WERI-Rb-1 (cell line): ENCODE measurements at regions not wholly inside any gene's neighbourhood (a gene's known extent, or its start where the extent isn't known, plus 50 kb on each side); places are given as distances from the start of the nearest gene placed in this dataset.

Experiments
- DNase-seq: peaks from one replicate; pipeline ENCODE4 v3.0.0-alpha.2; 2020
- H3K27ac ChIP-seq: fragments of 250-450 bp; sonication (Bioruptor Pico); 2 replicates; pipeline ENCODE4 v1.5.1; 2020; ENCODE audit warnings: mild to moderate bottlenecking, moderate library complexity
- H3K27me3 ChIP-seq: fragments of 250-450 bp; sonication (Bioruptor Pico); 2 replicates; pipeline ENCODE4 v1.5.1; 2021; ENCODE audit warnings: mild to moderate bottlenecking, low read depth, moderate library complexity; ENCODE audit not compliant: insufficient read depth, severe bottlenecking
- H3K36me3 ChIP-seq: fragments of 250-450 bp; sonication (Bioruptor Pico); 2 replicates; pipeline ENCODE4 v1.5.1; 2020; ENCODE audit warnings: mild to moderate bottlenecking, moderate library complexity
- H3K4me3 ChIP-seq: 2 replicates; pipeline ENCODE4 v1.5.1; 2011; ENCODE audit warnings: low read depth, mild to moderate bottlenecking, control low read depth, low read length
- H3K9me3 ChIP-seq: fragments of 250-450 bp; sonication (Bioruptor Pico); 2 replicates; pipeline ENCODE4 v1.5.1; 2021; ENCODE audit warnings: mild to moderate bottlenecking, moderate library complexity; ENCODE audit not compliant: severe bottlenecking
- TF ChIP-seq, protein P1 (sequence below): IDR thresholded peaks from 2 replicates; pipeline ENCODE4 v1.5.1; 2011; ENCODE audit warnings: low read depth, mild to moderate bottlenecking, control low read depth, inconsistent platforms, low read length

DNA sequence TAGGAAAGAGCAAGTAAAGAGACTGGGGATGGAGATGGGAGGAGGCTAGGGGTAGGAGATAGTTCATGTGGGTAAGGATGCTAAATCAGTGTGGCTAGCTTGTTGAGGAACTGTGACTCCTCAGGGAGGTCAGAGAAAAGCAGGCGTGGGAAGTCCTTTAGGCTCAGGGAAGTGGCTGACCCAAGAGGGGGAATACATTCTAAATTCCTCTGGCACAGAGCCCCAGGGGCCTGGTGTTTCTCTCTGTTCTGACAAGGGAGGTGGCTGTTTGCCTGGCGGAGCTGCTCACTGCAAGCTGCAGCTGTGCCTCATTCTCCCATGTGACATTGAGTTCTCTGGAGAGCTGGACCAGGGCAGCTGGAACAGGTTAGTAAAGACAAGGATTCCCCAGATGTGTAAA lies 152.2 kb upstream of the SLC38A2 start:
- H3K4me3 ChIP-seq: no peak overlapping the region
- no peaks in the 10 kb centered on the region for H3K27me3 ChIP-seq
- H3K9me3 ChIP-seq: no peaks in the 10 kb centered on the region
- no peak for DNase-seq
- TF ChIP-seq, protein P1, sequence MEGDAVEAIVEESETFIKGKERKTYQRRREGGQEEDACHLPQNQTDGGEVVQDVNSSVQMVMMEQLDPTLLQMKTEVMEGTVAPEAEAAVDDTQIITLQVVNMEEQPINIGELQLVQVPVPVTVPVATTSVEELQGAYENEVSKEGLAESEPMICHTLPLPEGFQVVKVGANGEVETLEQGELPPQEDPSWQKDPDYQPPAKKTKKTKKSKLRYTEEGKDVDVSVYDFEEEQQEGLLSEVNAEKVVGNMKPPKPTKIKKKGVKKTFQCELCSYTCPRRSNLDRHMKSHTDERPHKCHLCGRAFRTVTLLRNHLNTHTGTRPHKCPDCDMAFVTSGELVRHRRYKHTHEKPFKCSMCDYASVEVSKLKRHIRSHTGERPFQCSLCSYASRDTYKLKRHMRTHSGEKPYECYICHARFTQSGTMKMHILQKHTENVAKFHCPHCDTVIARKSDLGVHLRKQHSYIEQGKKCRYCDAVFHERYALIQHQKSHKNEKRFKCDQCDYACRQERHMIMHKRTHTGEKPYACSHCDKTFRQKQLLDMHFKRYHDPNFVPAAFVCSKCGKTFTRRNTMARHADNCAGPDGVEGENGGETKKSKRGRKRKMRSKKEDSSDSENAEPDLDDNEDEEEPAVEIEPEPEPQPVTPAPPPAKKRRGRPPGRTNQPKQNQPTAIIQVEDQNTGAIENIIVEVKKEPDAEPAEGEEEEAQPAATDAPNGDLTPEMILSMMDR: no peak
- no peak overlapping the region for H3K27ac ChIP-seq
- H3K36me3 ChIP-seq: no peaks in the 10 kb centered on the region

DNA sequence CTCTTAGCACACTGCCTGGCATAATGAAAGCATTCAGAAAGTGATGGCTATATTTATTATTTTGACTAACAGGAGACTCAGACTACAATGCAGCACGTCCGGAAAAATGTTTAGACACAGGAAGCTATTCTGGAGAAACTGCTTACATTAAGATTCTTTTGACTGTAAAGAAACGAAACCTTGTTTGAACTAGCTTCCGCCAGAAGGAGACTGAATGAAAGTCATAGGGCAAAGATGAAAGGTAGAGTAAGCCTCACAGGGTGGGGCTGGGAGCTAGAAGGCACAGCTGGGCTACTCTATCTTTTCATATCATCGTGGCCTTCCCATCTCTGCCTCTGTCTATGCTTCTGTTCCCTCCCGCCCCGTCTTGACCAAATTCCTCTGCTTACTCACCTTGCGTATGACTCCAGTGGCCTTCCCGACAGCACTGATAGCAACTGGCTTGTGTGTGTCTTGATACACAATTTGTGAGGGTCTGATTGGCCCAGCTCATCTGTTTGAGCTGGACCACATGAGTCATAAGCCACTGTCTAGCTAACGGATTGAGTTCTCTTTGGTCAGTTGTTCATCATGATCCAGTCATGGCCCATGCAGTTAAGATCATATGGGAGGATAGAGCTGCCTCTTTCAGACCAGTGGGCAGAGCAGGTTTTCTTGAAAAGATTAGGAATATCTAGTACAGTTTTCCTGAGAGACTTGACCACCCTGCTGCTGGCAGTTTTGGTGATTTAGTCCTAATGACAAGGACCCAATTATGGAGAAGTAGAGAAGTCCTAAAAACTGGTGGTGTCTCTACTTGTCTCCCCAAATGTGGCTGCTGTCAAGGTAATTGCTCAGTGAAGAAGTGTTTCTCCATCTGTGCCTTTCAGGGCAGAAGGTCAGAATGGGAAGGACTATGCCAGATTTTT lies 151.5 kb upstream of the SLC38A2 start:
- DNase-seq: no peak
- TF ChIP-seq, protein P1: no peak
- H3K36me3 ChIP-seq: no peaks in the 10 kb centered on the region
- H3K27ac ChIP-seq: no peak overlapping the region
- no peak overlapping the region for H3K4me3 ChIP-seq
- H3K27me3 ChIP-seq: no peaks in the 10 kb centered on the region
- H3K9me3 ChIP-seq: no peaks in the 10 kb centered on the region

DNA sequence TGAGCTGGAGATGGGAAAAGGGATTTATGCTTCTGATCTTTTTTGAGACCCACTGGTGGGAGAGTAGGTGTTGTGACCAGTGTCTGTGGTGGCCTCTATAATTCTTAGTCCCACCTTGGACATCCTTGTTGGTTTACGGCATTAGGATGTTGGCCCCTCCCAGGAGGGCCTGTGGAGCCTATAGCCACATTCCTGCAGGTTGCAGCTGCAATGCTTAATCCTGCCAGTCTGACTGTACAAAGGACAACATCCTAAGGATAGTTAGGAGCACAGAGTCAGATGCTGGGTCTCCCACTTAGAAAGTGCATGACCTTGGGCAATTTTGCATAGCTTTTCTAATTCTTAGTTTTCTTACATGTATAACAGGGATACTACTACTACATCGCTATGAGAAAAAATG lies 150.9 kb upstream of the SLC38A2 start:
- DNase-seq: no peak
- no peaks in the 10 kb centered on the region for H3K27me3 ChIP-seq
- H3K9me3 ChIP-seq: no peaks in the 10 kb centered on the region
- H3K4me3 ChIP-seq: no peak overlapping the region
- H3K36me3 ChIP-seq: no peaks in the 10 kb centered on the region
- TF ChIP-seq, protein P1: no peak
- H3K27ac ChIP-seq: no peak overlapping the region

DNA sequence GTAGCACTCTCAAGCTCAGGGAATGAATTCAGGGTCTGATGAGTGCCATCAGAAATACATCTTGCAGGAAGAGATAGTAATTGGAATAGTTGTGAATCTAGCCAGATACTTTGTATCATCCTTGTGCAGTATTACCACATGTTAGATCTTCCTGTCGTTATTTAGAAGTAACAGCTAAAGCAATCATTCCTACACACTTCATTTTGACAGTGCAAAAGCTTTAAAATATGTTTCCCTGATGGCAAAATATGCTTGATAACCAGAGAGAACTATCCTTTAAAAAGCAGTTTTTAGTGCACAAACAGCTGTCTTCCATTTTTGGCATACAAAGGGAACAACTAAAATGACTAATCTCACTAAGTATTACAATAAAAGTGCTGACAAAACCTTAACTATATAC lies 149.5 kb upstream of the SLC38A2 start:
- no peak for DNase-seq
- Histone ChIP-seq H3K4me3 (no peak overlapping the region), H3K9me3 (no peaks in the 10 kb centered on the region), H3K36me3 (no peaks in the 10 kb centered on the region), H3K27ac (no peak overlapping the region), H3K27me3 (no peaks in the 10 kb centered on the region)
- TF ChIP-seq, protein P1: no peak

DNA sequence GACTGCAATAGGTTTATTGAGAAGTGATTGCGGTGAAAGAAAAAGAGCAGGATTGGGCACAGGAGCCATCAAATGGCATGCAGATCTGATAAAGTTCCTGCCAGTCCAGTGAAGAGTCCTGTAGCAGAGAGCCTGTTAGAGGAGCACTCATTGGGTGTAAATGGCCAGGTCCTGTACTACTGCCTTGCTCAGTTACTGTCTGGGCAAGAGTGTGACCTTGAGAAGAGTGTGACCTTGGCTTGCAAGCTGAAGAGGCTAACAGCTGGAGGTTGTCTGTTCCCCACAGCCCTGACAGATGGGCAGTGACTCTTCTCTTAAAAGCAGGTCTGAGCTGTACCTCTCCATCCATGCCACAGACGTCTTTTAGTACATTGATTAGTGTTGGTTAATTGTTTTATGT lies 148.6 kb upstream of the SLC38A2 start:
- Histone ChIP-seq H3K9me3 (no peaks in the 10 kb centered on the region), H3K4me3 (no peak overlapping the region), H3K27ac (no peak overlapping the region), H3K36me3 (no peaks in the 10 kb centered on the region), H3K27me3 (no peaks in the 10 kb centered on the region)
- no peak for DNase-seq
- TF ChIP-seq, protein P1: no peak

DNA sequence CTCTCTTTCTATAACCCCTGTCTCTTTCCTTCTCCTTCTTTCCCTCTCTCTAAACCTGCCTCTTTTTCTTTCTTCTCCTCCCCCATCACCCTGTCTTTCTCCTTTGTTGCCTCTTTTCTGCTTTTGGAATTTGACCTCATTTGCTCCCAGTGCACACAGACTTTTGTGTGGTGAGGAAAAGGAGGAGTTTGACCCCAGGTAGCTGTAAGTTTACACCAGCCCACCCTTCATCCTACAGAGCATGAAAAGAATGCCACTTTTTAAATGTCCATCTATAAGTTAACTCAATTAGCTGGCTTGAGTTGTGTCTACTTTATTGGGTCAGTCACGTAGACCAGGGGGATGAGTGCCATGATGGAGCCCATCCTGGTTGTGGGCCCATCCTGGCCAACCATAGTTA lies 146.8 kb upstream of the SLC38A2 start:
- H3K27me3 ChIP-seq: no peaks in the 10 kb centered on the region
- no peak for DNase-seq
- no peak overlapping the region for H3K27ac ChIP-seq
- no peaks in the 10 kb centered on the region for H3K9me3 ChIP-seq
- TF ChIP-seq, protein P1: no peak
- no peaks in the 10 kb centered on the region for H3K36me3 ChIP-seq
- H3K4me3 ChIP-seq: no peak overlapping the region
